DOHH2 (cell line): ENCODE measurements at regions not wholly inside any gene's neighbourhood (a gene's known extent, or its start where the extent isn't known, plus 50 kb on each side); places are given as distances from the start of the nearest gene placed in this dataset.

Experiments
- CTCF ChIP-seq: fragments of 200-600 bp; sonication (generic); IDR thresholded peaks from one replicate; pipeline ENCODE4 v1.5.1; 2014; ENCODE audit warnings: antibody characterized with exemption, mild to moderate bottlenecking, low read depth, low read length; ENCODE audit not compliant: poor library complexity, severe bottlenecking
- EZH2phosphoT487 ChIP-seq: fragments of 200-600 bp; sonication (generic); IDR thresholded peaks from 2 replicates; pipeline ENCODE4 v1.6.1; 2017; ENCODE audit warnings: borderline replicate concordance, mild to moderate bottlenecking, antibody characterized with exemption, low read length, moderate library complexity, mixed read lengths

- TF ChIP-seq CTCF (no peak), EZH2phosphoT487 (no peak)
These were observed 298.6 kb upstream of the KIAA1217 start for GRCh38 chr10:23910291-23910690.
